ENCODE measurements at regions not wholly inside any gene's neighbourhood (a gene's known extent, or its start where the extent isn't known, plus 50 kb on each side); places are given as distances from the start of the nearest gene placed in this dataset.

DNA sequence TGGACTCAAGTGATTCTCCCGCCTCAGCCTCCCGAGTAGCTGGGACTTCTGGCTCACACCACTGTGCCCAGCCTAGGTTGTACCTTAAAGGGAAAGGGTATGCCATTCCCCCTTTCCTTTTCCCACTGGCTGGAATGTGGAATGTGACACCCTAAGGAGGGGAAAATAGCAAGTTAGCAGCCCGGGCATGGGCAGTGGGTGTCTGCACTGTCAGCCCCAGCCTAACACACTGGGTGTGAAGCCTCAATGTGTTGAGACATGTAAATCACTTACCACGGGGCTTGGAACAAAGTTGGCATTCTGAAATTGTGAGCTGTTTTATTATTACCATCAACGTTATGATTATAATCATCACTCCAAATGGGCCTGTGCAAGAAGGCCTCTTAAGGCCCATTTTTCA is 80.8 kb upstream of the PTPN1 start:
- Histone ChIP-seq H3K9me2 (ENCODE audit: insufficient read depth) (no peaks in the 10 kb centered on the region), H3F3A (ENCODE audit: insufficient read depth, low read depth) (peaks cover 27% of the 10 kb centered on the region; the same call in 1 of the 2 replicates), H3K4me2 (no peak overlapping the region), H3K4me1 (replicated peaks; ENCODE audit: insufficient read depth) (peaks cover 31% of the 10 kb centered on the region), H2AFZ (no peak overlapping the region), H3K27me3 (ENCODE audit: insufficient read depth, low read depth) (no peaks in the 10 kb centered on the region), H4K20me1 (ENCODE audit: insufficient read depth) (no peaks in the 10 kb centered on the region), H3K79me2 (ENCODE audit: low read depth) (no peaks in the 10 kb centered on the region), H3K27ac (no peak overlapping the region), H3K9me3 (ENCODE audit: insufficient read depth, low read depth) (no peaks in the 10 kb centered on the region), H3K36me3 (ENCODE audit: low read depth) (no peaks in the 10 kb centered on the region), H3K4me3 (no peak overlapping the region)
- BruUV-seq (replicated peaks): no TSS peak
- intact Hi-C loops (cut with micrococcal nuclease; ENCODE audit: unreplicated experiment): no loop called here
- TF ChIP-seq EZH2 (IDR thresholded peaks at IDR 0.05; ENCODE audit: low read depth): no peak
- TF ChIP-seq, protein P1, sequence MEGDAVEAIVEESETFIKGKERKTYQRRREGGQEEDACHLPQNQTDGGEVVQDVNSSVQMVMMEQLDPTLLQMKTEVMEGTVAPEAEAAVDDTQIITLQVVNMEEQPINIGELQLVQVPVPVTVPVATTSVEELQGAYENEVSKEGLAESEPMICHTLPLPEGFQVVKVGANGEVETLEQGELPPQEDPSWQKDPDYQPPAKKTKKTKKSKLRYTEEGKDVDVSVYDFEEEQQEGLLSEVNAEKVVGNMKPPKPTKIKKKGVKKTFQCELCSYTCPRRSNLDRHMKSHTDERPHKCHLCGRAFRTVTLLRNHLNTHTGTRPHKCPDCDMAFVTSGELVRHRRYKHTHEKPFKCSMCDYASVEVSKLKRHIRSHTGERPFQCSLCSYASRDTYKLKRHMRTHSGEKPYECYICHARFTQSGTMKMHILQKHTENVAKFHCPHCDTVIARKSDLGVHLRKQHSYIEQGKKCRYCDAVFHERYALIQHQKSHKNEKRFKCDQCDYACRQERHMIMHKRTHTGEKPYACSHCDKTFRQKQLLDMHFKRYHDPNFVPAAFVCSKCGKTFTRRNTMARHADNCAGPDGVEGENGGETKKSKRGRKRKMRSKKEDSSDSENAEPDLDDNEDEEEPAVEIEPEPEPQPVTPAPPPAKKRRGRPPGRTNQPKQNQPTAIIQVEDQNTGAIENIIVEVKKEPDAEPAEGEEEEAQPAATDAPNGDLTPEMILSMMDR (conservative IDR thresholded peaks at IDR 0.05): no peak
- ChIA-PET POLR2A (ENCODE audit: unreplicated experiment) (interaction anchor here (0.6 kb wide), 2 partner anchors 135 to 314 kb away, joined by 3 to 16 read pairs; no protein-coding TSS in a partner anchor), CTCF (interaction anchor here (0.5 kb wide), 1 partner anchor 242 kb away, joined by 6 read pairs; no protein-coding TSS in a partner anchor)
- DNase-seq: no peak

DNA sequence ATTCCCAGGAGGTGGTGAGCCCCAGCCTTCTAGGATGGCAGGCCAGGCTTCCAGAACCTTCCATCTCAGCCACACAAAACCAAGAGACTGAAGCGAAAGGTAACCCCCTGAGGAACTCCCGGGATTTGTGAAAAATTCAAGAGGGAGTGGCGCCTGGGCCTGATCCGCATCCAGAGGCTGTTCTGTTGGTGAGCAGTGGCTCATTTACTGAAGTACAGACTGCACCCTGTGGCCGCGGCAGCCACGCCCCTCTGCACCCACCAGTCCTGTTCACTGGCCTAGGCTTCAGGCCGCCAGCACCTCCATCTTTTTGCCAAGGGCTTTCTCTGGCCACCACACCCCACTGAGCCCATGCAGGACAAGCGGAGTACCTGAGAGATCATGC is 79.1 kb upstream of the PTPN1 start:
- POLR2A ChIA-PET (ENCODE audit: unreplicated experiment): no interaction called here
- Histone ChIP-seq H3K4me1 (replicated peaks; ENCODE audit: insufficient read depth) (peaks cover 24% of the 10 kb centered on the region), H3K36me3 (ENCODE audit: low read depth) (no peaks in the 10 kb centered on the region), H3K4me3 (no peak overlapping the region), H3F3A (ENCODE audit: insufficient read depth, low read depth) (peaks cover 33% of the 10 kb centered on the region; the same call in 1 of the 2 replicates), H3K9me2 (ENCODE audit: insufficient read depth) (no peaks in the 10 kb centered on the region), H3K27ac (no peak overlapping the region), H2AFZ (no peak overlapping the region), H3K9me3 (ENCODE audit: insufficient read depth, low read depth) (no peaks in the 10 kb centered on the region), H3K79me2 (ENCODE audit: low read depth) (no peaks in the 10 kb centered on the region), H3K4me2 (no peak overlapping the region), H4K20me1 (ENCODE audit: insufficient read depth) (no peaks in the 10 kb centered on the region), H3K27me3 (ENCODE audit: insufficient read depth, low read depth) (no peaks in the 10 kb centered on the region)
- BruUV-seq (replicated peaks): no TSS peak
- intact Hi-C loops (cut with micrococcal nuclease; ENCODE audit: unreplicated experiment): no loop called here
- TF ChIP-seq EZH2 (IDR thresholded peaks at IDR 0.05; ENCODE audit: low read depth): no peak
- TF ChIP-seq, protein P1 (conservative IDR thresholded peaks at IDR 0.05): no peak
- DNase-seq: peak in 1 of 2 experiments; percentile 52
- CTCF ChIA-PET: no interaction called here

DNA sequence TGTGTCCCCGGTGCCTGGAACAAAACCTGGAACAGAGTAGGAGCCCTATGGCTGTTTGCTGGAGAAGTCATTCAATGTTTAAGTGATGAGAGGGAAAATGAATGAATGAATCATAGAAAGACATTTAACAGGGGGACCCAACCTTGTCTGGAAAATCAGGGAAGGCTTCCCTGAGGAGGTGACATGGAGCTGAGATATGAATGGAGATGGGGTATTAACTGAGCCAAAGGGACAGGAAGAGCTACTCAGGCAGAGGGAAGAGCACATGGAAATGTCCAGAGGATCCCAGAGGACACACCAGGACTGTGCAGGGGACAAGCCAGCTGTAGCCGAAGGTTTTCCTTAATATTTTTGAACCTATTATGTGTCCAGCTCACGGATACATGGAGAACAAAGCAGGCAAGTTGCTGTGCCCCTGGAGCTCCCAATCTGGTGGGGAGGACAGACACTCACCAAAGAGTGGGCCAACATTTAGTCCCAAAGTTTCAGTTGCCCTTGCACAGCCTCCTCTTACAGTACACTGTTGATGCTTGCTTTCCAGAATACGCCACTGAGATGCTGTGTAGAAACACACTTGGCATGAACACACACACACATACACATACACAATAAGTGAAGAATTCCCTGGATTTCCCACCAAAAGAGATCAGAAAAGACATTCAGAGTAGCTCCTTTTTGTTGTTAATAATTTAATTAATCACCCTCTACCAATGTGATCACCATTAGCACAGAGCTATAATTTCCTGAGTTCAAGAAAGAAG is 77.0 kb upstream of the PTPN1 start:
- intact Hi-C loops (cut with micrococcal nuclease; ENCODE audit: unreplicated experiment): no loop called here
- no peak for DNase-seq
- Histone ChIP-seq H3K4me1 (replicated peaks; ENCODE audit: insufficient read depth) (peaks cover 24% of the 10 kb centered on the region), H3K36me3 (ENCODE audit: low read depth) (no peaks in the 10 kb centered on the region), H4K20me1 (ENCODE audit: insufficient read depth) (no peaks in the 10 kb centered on the region), H3K79me2 (ENCODE audit: low read depth) (no peaks in the 10 kb centered on the region), H3K9me2 (ENCODE audit: insufficient read depth) (no peaks in the 10 kb centered on the region), H3K27me3 (ENCODE audit: insufficient read depth, low read depth) (no peaks in the 10 kb centered on the region), H3K4me2 (no peak overlapping the region), H2AFZ (no peak overlapping the region), H3F3A (ENCODE audit: insufficient read depth, low read depth) (peaks cover 46% of the 10 kb centered on the region), H3K27ac (no peak overlapping the region), H3K9me3 (ENCODE audit: insufficient read depth, low read depth) (no peaks in the 10 kb centered on the region), H3K4me3 (no peak overlapping the region)
- POLR2A ChIA-PET (ENCODE audit: unreplicated experiment): interaction anchor here (0.8 kb wide), 1 partner anchor 29 kb away, joined by 8 read pairs; no protein-coding TSS in a partner anchor
- no TSS peak for BruUV-seq (replicated peaks)
- CTCF ChIA-PET: no interaction called here
- TF ChIP-seq, protein P1 (conservative IDR thresholded peaks at IDR 0.05): no peak

All from PC-9 (cell line).